Activated CD8-positive, alpha-beta memory T cell treated with anti-CD3 and anti-CD28 coated beads for 36 hours (primary cell): ENCODE measurements at regions not wholly inside any gene's neighbourhood (a gene's known extent, or its start where the extent isn't known, plus 50 kb on each side); places are given as distances from the start of the nearest gene placed in this dataset.
"Not testable (repeated sequence)": the region's sequence is repeated elsewhere in the genome, so short reads cannot be mapped to it uniquely, and the experiment has no call there.

Experiments used
- CTCF ChIA-PET: fragments of 350-600 bp; sonication (Branson Sonifier 250); formaldehyde crosslinking; loops from one replicate; lab custom pipeline; 2021; ENCODE audit warnings: antibody characterized with exemption; lab: Charles Lee
- POLR2A ChIA-PET: fragments of 350-600 bp; sonication (Branson Sonifier 250); formaldehyde crosslinking; loops from one replicate; lab custom pipeline; 2021; ENCODE audit warnings: antibody characterized with exemption; lab: Charles Lee

GRCh38 chr6:85361643-85362014 lies 88.3 kb upstream of the NT5E start:
- ChIA-PET CTCF (interaction anchor here (2.1 kb wide), 1 partner anchor 121 kb away, joined by 6 read pairs; no protein-coding TSS in a partner anchor), POLR2A (interaction anchor here (0.6 kb wide), 1 partner anchor 56 kb away, joined by 6 read pairs; no protein-coding TSS in a partner anchor)

- POLR2A ChIA-PET, result interaction anchor here (0.6 to 0.8 kb wide), 2 partner anchors 57 to 89 kb away, joined by 6 read pairs; partner anchors contain the start of gene NT5E
- CTCF ChIA-PET, result interaction anchor here (0.8 to 2.1 kb wide), 2 partner anchors 89 to 122 kb away, joined by 4 to 6 read pairs; partner anchors contain the start of gene NT5E
Observed at GRCh38 chr6:85360794-85361642, 88.9 kb upstream of the NT5E start.

DNA sequence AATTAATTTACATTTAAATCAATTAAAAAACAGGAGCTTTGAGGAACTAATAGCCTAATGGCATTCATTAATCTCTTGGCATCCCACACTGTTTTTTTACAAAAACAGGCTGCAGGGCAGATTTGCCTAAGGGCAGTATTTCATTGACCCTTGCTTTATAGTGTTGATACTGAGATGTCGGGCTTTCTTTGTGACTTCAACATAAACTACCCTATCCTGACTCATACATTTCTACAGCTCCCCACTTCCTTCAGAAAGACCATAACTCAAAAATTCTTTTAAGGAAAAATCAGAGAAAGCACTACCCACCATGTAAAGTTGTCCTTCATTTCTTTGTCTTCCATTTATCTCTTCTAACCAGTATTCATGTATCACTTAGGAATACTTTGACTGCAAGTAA lies 92.2 kb upstream of the NT5E start:
- ChIA-PET POLR2A (no interaction called here), CTCF (interaction anchor here (0.7 to 1.2 kb wide), 2 partner anchors 135 to 179 kb away, joined by 3 read pairs; no protein-coding TSS in a partner anchor)

- POLR2A ChIA-PET, CTCF ChIA-PET: not testable (repeated sequence)
Observed at GRCh38 chr6:85356743-85357142, 93.1 kb upstream of the NT5E start.

DNA sequence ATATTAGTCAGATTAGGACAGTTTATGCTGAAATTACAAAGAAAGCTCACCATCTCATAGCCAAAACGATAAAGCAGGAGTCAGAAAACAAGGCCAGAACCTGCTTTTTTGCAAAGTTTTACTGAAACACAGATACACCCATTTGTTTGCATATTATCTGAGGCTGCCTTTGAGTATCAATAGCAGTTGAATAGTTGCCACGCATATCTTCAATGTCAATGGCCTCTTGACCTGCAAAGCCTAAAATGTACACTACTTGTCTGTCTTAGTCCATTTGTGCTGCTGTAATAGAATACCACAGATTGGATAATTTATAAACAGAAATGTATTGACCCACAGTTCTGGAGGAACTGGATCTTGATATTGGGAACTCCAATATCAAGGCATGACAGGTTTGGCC lies 94.1 kb upstream of the NT5E start:
- ChIA-PET CTCF (interaction anchor here (1.2 to 4.4 kb wide), 4 partner anchors 128 to 184 kb away, joined by 4 to 41 read pairs (median 8); no protein-coding TSS in a partner anchor), POLR2A (no interaction called here)

GRCh38 chr6:85354761-85355618 lies 94.9 kb upstream of the NT5E start:
- POLR2A ChIA-PET, result no interaction called here
- CTCF ChIA-PET, result interaction anchor here (0.6 to 4.4 kb wide), 11 partner anchors 10 to 184 kb away, joined by 3 to 41 read pairs (median 3); partner anchors contain the start of gene NT5E

DNA sequence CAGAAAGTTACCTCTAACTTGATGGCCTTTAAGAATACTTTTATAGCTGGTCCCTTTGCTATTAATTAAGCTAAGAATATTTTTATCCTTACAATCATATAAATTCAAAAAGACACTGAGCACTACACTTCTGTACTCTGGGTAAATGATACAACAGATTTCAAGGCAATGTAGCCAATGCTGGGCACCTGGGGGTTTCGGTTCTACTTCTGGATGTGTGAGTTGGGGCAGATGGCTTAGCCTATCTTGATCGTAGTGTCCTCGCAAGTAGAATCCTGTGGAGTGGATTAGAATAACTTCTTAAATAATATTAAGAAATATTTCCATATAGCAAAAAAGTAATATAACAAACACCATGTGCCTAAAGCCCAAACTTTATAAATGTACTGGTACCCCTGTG lies 96.9 kb upstream of the NT5E start:
- POLR2A ChIA-PET, result no interaction called here
- CTCF ChIA-PET, result interaction anchor here (4.4 kb wide), 1 partner anchor 131 kb away, joined by 41 read pairs; no protein-coding TSS in a partner anchor

DNA sequence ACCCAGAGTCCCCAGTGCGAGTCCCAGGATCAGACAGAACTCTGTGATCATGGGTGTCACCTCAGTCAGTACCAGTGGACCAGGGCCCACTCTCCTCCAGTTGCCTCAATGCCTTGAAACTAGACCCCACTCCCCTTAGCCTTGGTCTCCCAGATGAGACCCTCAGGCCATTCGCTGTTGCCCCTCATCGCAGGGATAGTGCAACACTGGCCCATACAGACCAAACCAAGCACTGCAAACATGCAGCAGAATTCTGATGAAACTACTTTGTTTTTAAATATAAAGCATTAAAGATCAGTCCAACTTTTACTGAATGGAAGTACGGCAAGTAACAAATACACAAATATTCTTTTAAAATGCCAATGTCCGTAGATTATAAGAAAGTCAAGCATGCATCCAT lies 101.2 kb upstream of the NT5E start:
- ChIA-PET POLR2A (no interaction called here), CTCF (interaction anchor here (0.6 kb wide), 1 partner anchor 1058 kb away, joined by 3 read pairs; no protein-coding TSS in a partner anchor)

DNA sequence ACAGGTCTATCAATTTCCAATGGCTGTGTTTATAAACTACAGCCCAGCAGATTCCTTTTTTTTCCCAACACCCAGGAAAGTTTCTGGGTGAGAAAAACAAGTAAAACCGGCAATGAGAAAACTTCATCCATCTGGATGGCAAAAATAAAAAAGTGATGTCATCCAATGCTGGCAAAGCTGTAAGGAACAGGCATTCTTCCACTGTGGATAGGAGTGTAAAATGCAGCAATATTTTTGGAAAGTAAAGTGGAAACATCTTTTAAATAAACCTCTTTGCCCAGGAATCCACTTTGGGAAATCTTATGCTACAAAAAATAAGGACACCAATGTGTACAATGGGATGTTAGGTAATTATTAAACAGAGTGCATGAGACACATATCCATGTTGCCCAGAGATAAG lies 102.1 kb upstream of the NT5E start:
- POLR2A ChIA-PET, result no interaction called here
- CTCF ChIA-PET, result no interaction called here

DNA sequence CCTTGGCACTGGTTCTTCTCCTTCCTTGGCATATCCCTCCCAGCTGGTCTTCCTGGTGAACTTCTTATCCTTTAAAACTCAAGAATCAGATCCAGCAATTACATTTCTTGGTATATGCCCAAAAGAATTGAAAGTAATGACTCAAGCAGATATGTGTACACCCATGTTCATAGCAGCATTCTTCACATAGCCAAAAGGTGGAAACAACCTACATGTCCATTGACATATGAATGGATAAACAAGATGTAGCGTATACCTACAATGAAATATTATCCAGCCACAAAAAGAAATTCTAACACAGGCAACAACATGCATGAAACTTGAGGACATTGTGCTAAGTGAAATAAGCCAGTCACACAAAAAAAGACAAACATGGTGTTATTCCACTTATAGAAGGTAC lies 103.7 kb upstream of the NT5E start:
- CTCF ChIA-PET, result no interaction called here
- POLR2A ChIA-PET, result no interaction called here

GRCh38 chr6:85344996-85345395 lies 104.9 kb upstream of the NT5E start:
- CTCF ChIA-PET, result interaction anchor here (0.8 kb wide), 1 partner anchor 9 kb away, joined by 3 read pairs; no protein-coding TSS in a partner anchor

GRCh38 chr6:85343428-85343827 lies 106.5 kb upstream of the NT5E start:
- POLR2A ChIA-PET, result no interaction called here
- CTCF ChIA-PET, result no interaction called here

More at GRCh38 chr6:85344996-85345395, 104.9 kb upstream of the NT5E start:
- POLR2A ChIA-PET, result no interaction called here

DNA sequence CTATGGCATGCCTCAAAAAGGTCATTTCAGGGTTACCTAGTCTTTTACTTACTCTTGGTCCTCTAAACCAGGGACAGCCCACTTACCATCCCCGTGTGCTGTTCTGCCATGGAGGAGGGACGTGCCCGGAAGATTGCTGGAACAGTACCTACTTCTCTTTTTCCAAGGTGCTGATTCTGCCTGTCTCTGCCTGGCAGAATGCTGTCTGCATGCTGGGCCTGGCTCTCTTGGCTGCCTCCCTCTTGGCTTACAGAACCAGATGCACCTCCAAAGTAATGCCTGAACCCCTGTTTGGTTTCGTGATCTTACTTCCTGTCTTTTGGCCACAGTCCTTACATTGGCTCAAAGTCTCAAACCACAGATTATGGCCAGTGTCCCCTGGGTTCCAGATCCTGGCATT lies 120.7 kb upstream of the NT5E start:
- POLR2A ChIA-PET, result no interaction called here
- CTCF ChIA-PET, result no interaction called here

DNA sequence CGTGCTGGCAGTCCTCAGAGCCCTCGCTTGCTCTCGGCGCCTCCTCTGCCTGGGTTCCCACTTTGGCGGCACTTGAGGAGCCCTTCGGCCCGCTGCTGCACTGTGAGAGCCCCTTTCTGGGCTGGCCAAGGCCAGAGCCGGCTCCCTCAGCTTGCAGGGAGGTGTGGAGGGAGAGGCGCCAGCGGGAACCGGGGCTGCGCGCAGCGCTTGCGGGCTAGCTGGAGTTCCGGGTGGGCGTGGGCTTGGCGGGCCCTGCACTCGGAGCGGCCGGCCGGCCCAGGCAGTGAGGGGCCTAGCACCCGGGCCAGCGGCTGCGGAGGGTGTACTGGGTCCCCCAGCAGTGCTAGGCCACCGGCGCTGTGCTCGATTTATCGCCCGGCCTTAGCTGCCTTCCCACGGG lies 124.1 kb upstream of the NT5E start:
- CTCF ChIA-PET, POLR2A ChIA-PET: not testable (repeated sequence)

DNA sequence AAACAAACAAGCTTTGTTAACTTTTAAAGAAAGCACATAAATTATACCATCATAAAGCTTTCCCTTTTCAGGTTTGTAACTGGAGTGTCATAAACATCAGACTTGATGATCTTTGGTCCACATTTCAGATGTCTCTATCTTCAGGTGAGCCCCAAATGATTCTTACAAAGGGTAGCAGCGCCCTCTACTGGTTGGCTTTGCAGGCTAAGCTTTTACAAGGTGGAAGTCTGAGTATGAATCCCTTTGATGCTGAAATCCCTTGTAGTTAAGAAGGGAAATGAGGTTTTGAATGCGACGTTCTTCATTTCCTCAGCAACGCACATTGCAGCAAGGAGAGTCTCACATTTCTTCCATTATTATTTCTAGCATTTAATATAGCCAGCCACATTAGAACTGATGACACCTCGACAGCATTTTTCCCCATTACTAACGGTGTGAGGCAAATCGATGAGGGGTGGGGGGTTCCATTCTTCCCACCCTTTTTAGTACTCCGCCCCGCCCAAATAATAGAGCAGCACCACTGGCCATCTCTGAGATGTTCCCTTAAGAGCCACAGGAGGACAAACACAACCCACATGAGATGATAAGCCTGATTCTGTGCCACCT lies 126.3 kb upstream of the NT5E start:
- ChIA-PET CTCF (no interaction called here), POLR2A (no interaction called here)

DNA sequence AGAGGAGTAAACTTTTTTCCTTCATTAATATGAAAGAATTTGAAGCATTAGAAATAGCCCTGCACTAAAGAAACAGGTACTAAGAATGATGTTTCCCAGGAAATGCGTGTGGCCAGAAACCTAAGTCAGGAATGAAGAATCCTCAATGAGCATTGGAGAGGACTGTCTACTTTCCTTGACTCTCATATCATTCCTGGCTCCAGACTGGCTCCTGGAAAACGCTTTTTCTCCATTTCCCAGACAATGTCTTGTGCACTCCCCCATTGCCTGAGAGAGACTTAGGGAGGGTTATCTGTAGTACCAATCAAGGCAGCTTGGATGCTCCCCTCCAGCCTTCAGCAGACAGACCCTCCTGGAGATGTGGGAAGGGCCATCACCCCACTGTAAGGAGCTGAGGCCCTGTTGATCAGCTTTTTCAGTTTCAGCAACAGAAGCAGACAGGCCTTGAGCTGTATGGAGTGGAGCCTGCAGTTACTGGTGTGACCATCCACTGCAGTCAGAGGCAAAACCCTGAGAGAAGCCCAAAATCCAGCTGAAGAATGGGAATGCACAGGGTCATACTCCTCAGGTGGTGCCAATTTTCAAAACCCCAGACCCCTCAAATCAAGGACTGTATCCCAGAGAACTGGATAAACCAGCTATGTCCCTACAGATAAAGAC lies 127.3 kb upstream of the NT5E start:
- CTCF ChIA-PET, result no interaction called here
- POLR2A ChIA-PET, result no interaction called here

DNA sequence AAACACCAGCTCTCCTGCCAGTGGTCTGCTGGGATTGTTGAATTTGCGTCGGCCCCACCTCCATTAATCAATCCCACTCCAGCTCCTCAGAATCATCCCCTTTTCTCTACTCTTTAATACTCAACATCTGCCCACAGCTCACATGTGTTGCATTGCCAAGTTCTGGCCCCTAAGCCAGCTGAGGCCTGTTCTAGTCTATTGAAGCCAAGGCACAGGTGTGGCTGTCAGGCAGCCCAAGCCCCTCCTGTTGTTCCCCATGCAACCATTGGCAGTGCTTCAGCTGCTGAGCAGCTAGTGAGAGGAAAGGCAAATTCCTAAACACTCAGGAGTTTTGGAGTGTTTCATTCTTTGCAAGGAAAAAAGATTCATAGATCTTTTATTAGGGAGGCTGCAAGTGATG lies 128.0 kb upstream of the NT5E start:
- ChIA-PET POLR2A (no interaction called here), CTCF (no interaction called here)

- ChIA-PET POLR2A (no interaction called here), CTCF (interaction anchor here (1.4 kb wide), 1 partner anchor 10 kb away, joined by 3 read pairs; no protein-coding TSS in a partner anchor)
Observed at GRCh38 chr6:85314586-85314985, 135.3 kb upstream of the NT5E start.

- POLR2A ChIA-PET, result no interaction called here
- CTCF ChIA-PET, result no interaction called here
Observed at GRCh38 chr6:85300581-85300980, 149.3 kb upstream of the NT5E start.
